ENCODE measurements at regions not wholly inside any gene's neighbourhood (a gene's known extent, or its start where the extent isn't known, plus 50 kb on each side); places are given as distances from the start of the nearest gene placed in this dataset.

DNA sequence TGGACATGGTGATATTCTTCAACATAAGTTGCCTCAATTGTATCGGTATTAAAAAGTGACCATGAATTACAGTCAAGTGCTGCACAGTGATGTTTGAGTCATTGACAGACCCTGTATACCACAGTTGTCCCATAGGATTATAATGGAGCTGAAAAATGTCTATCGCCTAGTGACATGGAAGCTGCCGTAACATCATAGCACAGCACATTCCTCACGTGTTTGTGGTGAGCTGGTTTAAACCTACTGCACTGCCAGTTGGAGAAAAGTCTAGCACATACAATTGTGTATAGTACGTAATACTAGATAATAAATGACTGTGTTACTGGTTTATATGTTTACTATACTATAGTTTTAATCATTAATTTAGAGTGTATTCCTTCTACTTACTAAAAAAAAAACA is 150.2 kb downstream of the CDH26 start:
- TF ChIP-seq, protein P1, sequence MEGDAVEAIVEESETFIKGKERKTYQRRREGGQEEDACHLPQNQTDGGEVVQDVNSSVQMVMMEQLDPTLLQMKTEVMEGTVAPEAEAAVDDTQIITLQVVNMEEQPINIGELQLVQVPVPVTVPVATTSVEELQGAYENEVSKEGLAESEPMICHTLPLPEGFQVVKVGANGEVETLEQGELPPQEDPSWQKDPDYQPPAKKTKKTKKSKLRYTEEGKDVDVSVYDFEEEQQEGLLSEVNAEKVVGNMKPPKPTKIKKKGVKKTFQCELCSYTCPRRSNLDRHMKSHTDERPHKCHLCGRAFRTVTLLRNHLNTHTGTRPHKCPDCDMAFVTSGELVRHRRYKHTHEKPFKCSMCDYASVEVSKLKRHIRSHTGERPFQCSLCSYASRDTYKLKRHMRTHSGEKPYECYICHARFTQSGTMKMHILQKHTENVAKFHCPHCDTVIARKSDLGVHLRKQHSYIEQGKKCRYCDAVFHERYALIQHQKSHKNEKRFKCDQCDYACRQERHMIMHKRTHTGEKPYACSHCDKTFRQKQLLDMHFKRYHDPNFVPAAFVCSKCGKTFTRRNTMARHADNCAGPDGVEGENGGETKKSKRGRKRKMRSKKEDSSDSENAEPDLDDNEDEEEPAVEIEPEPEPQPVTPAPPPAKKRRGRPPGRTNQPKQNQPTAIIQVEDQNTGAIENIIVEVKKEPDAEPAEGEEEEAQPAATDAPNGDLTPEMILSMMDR (IDR thresholded peaks at IDR 0.05; ENCODE audit: insufficient read depth, low read depth, low read length), result no peak
- TF ChIP-seq EZH2 (IDR thresholded peaks at IDR 0.05; ENCODE audit: insufficient read depth, low read length), result no peak
- no peaks in the 10 kb centered on the region for H3K4me1 Mint-ChIP-seq (ENCODE audit: low read depth, unreplicated experiment)
- peak; percentile 6 for DNase-seq (ENCODE audit: low read depth)
- no peaks in the 10 kb centered on the region for H3K79me2 ChIP-seq (ENCODE audit: insufficient read depth, low read length)
- H4K20me1 ChIP-seq (ENCODE audit: insufficient read depth, low read length), result no peaks in the 10 kb centered on the region
- no peak overlapping the region for H3K4me3 Mint-ChIP-seq (ENCODE audit: unreplicated experiment)
- H3K27me3 ChIP-seq (ENCODE audit: insufficient read depth, low read length), result no peaks in the 10 kb centered on the region
- H3K27ac Mint-ChIP-seq (ENCODE audit: unreplicated experiment), result no peak overlapping the region
- H3K9me3 ChIP-seq (ENCODE audit: insufficient read depth, low read depth, low read length), result no peaks in the 10 kb centered on the region
- no peak overlapping the region for H3K4me2 ChIP-seq (ENCODE audit: low read length)
- H3K27me3 Mint-ChIP-seq (ENCODE audit: low read depth, unreplicated experiment), result peaks cover 10% of the 10 kb centered on the region
- H3K36me3 Mint-ChIP-seq (ENCODE audit: low read depth, unreplicated experiment), result no peaks in the 10 kb centered on the region
- H3K36me3 ChIP-seq (ENCODE audit: insufficient read depth, low read length), result no peaks in the 10 kb centered on the region
- H2AFZ ChIP-seq (ENCODE audit: low read depth, low read length), result no peak overlapping the region
- no peak for FAIRE-seq
- H3K4me3 ChIP-seq (ENCODE audit: insufficient read depth, low read depth, low read length), result no peak overlapping the region
- no peak overlapping the region for H3K27ac ChIP-seq (ENCODE audit: low read depth, low read length)
- H3K9ac ChIP-seq (ENCODE audit: low read length), result no peak overlapping the region
- peaks cover 3% of the 10 kb centered on the region for H3K9me3 Mint-ChIP-seq (ENCODE audit: unreplicated experiment)
- H3K4me1 ChIP-seq (ENCODE audit: insufficient read depth, low read length), result no peaks in the 10 kb centered on the region

DNA sequence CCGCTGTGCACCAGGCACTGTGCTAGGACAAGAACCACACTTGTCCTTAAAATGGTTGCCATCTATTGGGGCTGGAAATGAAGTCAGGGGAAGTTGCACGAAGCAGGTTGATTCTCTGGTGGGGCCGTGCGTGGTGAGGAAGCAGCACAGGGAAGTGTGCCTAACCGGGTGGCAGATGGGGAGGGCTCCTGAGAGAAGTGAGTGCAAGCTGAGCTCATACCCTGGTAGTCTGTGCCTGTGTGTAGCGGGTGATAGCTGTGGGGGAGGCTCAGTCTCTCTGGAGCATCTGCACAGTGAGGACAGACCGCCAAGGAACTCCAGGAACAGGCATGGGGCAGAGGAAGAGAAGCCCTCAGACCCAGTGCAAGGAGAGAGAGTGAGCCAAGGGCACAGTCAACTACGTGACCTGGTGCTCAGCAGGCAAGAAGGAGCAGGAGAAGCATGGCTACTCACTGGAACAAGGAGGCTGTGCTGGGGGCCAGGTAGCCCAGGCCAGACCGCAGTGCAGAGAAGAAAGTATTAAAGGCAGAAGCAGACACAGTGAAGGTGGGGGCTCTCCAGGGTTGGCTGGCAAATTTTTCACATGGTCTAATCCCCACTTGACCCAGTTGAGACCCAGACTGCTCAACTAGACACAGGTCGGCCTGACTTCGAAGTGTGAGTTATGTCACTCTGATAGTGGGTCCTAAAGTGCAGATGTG is 155.0 kb downstream of the CDH26 start:
- Histone ChIP-seq H3K79me2 (ENCODE audit: insufficient read depth, low read length) (no peaks in the 10 kb centered on the region), H3K4me3 (ENCODE audit: insufficient read depth, low read depth, low read length) (no peak overlapping the region), H3K36me3 (ENCODE audit: insufficient read depth, low read length) (no peaks in the 10 kb centered on the region), H3K27ac (ENCODE audit: low read depth, low read length) (no peak overlapping the region), H3K4me1 (ENCODE audit: insufficient read depth, low read length) (no peaks in the 10 kb centered on the region), H2AFZ (ENCODE audit: low read depth, low read length) (no peak overlapping the region), H3K9ac (ENCODE audit: low read length) (no peak overlapping the region), H3K9me3 (ENCODE audit: insufficient read depth, low read depth, low read length) (no peaks in the 10 kb centered on the region), H4K20me1 (ENCODE audit: insufficient read depth, low read length) (no peaks in the 10 kb centered on the region), H3K4me2 (ENCODE audit: low read length) (no peak overlapping the region), H3K27me3 (ENCODE audit: insufficient read depth, low read length) (no peaks in the 10 kb centered on the region)
- H3K9me3 Mint-ChIP-seq (ENCODE audit: unreplicated experiment), result no peaks in the 10 kb centered on the region
- FAIRE-seq (no peak), DNase-seq (ENCODE audit: low read depth) (no peak)
- H3K27ac Mint-ChIP-seq (ENCODE audit: unreplicated experiment), result no peak overlapping the region
- no peaks in the 10 kb centered on the region for H3K36me3 Mint-ChIP-seq (ENCODE audit: low read depth, unreplicated experiment)
- peaks cover 4% of the 10 kb centered on the region for H3K4me1 Mint-ChIP-seq (ENCODE audit: low read depth, unreplicated experiment)
- TF ChIP-seq, protein P1 (IDR thresholded peaks at IDR 0.05; ENCODE audit: insufficient read depth, low read depth, low read length), result no peak
- no peak for TF ChIP-seq EZH2 (IDR thresholded peaks at IDR 0.05; ENCODE audit: insufficient read depth, low read length)
- peaks cover 21% of the 10 kb centered on the region for H3K27me3 Mint-ChIP-seq (ENCODE audit: low read depth, unreplicated experiment)
- no peak overlapping the region for H3K4me3 Mint-ChIP-seq (ENCODE audit: unreplicated experiment)

DNA sequence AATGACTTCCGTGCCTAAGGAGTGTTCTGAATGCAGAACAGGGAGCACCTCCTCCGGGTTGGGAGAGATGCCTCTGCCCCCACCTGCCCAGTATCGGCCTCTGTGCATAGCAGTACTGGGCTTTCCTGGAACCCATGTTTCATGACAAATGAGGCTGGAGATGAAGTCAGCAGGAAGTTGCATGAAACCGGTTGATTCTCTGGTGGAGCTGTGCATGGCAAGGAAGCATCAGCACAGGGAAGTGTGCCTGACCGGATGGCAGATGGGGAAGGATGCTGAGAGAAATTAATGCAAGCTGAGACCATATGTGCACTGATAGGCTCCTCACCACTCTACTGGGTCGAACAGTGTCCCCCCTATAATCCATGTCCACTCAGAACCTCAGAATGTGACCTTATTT is 155.5 kb downstream of the CDH26 start:
- no peak overlapping the region for H3K9ac ChIP-seq (ENCODE audit: low read length)
- H3K4me3 Mint-ChIP-seq (ENCODE audit: unreplicated experiment), result no peak overlapping the region
- no peaks in the 10 kb centered on the region for H4K20me1 ChIP-seq (ENCODE audit: insufficient read depth, low read length)
- no peak overlapping the region for H3K4me2 ChIP-seq (ENCODE audit: low read length)
- H3K79me2 ChIP-seq (ENCODE audit: insufficient read depth, low read length), result no peaks in the 10 kb centered on the region
- no peak overlapping the region for H2AFZ ChIP-seq (ENCODE audit: low read depth, low read length)
- H3K4me1 ChIP-seq (ENCODE audit: insufficient read depth, low read length), result no peaks in the 10 kb centered on the region
- peaks cover 3% of the 10 kb centered on the region for H3K9me3 Mint-ChIP-seq (ENCODE audit: unreplicated experiment)
- no peak overlapping the region for H3K27ac Mint-ChIP-seq (ENCODE audit: unreplicated experiment)
- peaks cover 27% of the 10 kb centered on the region for H3K27me3 Mint-ChIP-seq (ENCODE audit: low read depth, unreplicated experiment)
- no peak for DNase-seq (ENCODE audit: low read depth)
- H3K9me3 ChIP-seq (ENCODE audit: insufficient read depth, low read depth, low read length), result no peaks in the 10 kb centered on the region
- no peak for TF ChIP-seq EZH2 (IDR thresholded peaks at IDR 0.05; ENCODE audit: insufficient read depth, low read length)
- TF ChIP-seq, protein P1 (IDR thresholded peaks at IDR 0.05; ENCODE audit: insufficient read depth, low read depth, low read length), result no peak
- no peaks in the 10 kb centered on the region for H3K36me3 Mint-ChIP-seq (ENCODE audit: low read depth, unreplicated experiment)
- H3K4me3 ChIP-seq (ENCODE audit: insufficient read depth, low read depth, low read length), result no peak overlapping the region
- H3K36me3 ChIP-seq (ENCODE audit: insufficient read depth, low read length), result no peaks in the 10 kb centered on the region
- no peak for FAIRE-seq
- H3K27me3 ChIP-seq (ENCODE audit: insufficient read depth, low read length), result no peaks in the 10 kb centered on the region
- no peak overlapping the region for H3K27ac ChIP-seq (ENCODE audit: low read depth, low read length)
- H3K4me1 Mint-ChIP-seq (ENCODE audit: low read depth, unreplicated experiment), result peaks cover 4% of the 10 kb centered on the region

Data from astrocyte (in vitro differentiated cells and primary cell).